ENCODE measurements at regions not wholly inside any gene's neighbourhood (a gene's known extent, or its start where the extent isn't known, plus 50 kb on each side); places are given as distances from the start of the nearest gene placed in this dataset.

DNA sequence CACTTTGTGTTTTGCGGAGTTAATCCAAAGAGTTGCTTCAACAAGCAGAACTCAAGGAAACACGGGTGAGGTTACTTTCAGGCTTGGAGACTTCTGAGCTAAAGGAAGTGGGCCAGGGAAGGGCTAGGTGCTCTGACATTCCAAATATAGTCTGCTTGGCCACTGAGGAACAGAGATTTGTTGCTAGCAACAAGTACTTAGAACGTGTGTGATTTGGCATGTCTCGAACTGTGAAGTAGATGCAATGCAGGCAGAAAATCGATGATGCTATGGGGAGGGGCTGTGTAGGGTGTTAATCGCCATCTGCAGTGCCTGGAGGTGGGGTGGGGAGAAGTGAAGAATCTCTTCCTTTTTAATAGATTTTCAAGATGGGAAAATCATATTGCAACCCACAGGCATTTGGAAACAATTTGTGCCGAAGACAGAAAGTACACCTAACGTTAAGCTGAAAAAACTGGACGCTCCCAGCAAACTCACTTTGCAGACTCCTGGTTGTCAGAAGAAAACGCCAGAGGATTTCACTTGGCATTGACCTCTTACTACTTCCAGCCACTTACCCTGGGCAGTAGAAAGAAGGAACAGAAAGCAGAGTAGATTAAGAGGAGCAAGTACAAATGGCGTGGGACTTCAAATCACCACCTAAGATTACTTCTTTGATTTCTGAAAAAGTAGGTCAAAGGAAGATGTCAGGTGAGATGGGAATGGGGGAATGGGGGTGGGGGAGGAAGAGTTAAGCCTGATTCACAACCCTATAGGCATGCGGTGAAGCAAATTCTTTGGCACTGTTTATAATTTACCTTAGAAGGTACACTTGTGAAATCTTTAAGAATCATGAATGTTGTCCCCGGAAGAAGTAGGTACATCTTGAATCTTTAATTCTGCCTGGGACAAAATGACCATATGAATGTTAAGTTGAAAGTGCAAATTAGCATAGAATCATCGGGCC, 314.1 kb downstream of the CD83 start:
- no peak for DNase-seq (ENCODE audit: low spot score)

DNA sequence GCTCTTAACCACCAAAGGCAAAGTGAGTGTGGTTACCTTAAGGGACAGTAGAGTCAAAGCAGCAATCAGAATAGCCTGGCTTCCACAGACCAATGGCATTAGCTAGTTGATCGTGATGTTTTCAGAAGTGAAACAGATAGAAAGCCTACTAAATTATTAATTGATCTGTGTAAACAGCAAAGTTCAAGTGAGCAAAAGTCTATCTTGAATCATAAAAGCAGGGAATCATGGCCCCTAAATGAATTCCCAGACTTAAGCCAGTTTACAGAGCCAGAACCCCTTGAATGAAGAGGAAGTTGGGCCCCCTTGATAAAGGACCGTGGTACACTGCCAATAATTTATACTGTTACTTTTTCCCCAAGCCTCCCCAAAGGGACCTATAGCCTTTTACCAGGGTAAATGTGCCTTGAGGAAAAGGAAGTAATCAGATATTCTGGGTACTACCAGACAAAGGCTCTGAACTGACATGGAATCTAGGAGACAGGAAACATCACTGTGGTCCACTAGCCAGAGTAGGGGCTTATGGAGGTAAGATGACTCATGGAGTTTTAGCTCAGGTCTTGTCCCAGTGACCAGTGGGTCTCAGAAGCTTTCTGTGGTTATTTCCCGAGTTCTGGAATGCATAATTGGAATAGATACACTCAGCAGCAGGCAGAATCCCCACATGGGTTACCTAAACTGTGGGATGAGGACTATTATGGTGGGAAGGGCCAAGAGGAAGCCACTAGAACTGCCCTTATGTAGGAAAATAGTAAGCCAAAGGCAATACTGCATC, 317.5 kb downstream of the CD83 start:
- no peak for DNase-seq (ENCODE audit: low spot score)

DNA sequence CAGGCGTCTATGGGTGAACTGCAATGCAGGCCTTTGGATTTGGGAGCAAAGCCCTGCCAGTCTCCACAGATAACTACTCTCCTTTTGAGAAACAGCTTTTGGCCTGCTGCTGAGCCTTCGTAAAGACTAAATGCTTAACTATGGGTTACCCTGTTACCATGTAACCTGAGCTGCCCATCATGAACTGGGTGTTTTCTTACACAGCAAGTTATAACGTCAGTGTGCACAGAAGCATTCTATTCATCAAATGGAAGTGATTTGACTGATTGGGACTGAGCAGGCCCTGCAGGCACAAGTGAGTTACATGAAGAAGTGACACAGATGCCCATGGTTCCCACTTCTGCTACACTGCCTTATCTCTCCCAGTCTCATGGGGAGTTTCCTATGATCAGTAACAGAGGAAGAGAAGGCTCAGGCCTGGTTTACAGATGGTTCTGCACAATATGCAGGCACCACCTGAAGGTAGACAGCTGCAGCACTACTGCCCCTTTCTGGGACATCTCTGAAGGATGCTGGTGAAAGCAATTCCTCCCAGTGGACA, 319.1 kb downstream of the CD83 start:
- no peak for DNase-seq (ENCODE audit: low spot score)

DNA sequence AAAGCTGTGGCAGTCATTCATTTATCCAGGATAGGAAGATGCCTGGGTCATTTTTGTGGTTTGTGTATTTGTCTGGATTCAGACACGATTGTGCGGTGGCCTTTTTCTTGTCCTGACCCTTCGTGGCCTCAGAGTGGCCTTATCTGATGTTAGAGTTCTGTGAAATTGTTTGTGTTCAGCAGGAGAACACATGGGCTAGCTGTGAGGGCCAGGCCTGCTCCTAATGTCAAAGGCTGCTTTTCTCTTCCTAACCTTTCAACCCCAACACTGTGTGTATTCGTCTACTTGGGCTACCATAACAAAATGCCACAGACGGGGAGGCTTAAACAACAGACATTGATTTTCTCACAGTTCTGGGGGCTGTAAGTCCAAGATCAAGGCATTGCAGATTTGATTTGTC, 321.8 kb downstream of the CD83 start:
- DNase-seq (ENCODE audit: low spot score), result no peak

DNA sequence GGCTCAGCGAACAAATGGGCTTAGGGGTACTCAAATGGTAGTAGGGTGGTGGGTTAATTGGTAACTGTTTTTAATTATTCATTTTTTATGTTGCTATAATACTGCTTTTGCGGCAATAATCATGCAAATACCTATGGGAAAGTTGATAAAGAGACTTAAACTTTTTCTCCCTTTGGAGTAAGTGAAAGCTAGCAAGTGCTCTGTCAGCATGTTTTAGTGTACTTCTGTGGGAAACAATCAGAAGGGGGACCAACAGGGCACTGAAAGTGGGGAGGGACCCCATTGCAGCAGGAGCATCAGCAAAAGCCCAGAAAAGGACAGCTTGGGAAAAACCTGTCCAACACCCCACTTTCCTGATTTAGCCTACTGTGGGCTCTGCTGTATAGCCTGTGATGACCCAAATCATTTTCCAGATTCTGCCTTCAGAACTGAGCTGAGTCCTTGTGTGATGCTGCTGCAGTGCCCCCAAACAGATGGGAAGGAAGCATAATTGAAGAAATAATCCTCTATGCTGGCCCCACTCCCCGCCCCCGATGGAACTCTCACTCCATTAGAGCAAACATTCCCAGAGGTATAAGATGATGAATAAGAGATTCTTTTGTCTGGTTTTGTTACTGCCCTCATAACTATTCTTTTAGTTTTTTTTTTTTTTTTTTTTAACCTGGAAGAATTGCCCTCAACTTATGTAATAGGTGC, 322.8 kb downstream of the CD83 start:
- DNase-seq (ENCODE audit: low spot score), result no peak

DNA sequence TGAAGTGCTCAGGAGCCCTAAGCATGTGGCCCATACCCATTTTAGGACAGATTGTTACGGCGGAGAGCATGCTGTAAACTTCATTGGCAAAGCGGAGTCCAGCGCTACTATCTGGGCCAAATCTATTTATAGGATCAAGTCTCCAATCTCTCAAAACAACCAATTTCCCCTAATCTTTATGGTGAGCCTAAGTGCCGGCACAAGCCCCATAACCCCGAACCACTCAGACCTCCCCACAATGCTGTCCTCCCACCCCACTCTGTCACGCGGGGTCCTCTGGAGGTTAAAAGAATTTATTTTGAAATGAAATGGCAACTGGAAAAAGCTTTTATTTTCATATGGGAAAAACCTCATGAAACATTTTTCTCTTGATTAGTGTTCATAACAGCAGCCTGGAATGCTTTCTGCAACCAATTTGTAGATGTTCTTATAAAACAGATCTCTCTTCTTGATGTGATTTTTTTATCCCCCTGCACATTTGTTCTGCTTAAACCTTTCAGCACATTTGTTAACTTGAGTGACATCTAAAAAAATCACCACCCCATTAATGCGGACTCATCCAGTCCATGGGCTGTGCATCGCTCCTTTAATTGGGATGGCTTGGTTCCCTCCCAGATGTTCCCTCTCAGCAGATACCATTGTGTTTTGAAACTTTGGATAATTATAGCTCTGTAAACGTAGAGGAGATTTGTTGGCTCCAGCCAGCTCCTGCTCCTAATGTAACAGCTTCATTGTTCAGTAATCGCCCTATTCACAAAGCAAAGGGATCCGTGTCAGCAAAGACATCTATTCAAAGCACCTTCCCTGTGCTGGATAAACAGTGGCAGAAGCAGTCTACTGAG, 323.6 kb downstream of the CD83 start:
- DNase-seq (ENCODE audit: low spot score), result no peak

DNA sequence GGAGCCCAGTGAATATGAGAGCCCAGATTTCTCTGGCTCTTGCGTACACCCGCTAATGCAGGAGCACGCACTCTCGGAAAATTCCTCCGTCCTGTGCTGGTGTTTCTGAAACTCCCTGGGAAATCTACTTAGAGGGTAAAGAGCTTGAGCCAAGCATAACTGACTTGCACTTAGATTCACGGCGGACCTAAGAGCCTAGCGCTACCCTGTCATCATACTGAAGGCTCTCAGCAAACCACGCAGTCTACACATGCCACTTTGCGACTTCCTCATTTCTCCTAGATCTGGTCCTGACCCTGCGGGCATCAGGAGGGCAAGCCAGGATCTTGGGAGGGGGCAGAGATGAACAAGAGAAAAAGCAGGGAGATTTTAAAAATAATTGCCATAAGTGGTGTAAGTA, 324.7 kb downstream of the CD83 start:
- no peak for DNase-seq (ENCODE audit: low spot score)

DNA sequence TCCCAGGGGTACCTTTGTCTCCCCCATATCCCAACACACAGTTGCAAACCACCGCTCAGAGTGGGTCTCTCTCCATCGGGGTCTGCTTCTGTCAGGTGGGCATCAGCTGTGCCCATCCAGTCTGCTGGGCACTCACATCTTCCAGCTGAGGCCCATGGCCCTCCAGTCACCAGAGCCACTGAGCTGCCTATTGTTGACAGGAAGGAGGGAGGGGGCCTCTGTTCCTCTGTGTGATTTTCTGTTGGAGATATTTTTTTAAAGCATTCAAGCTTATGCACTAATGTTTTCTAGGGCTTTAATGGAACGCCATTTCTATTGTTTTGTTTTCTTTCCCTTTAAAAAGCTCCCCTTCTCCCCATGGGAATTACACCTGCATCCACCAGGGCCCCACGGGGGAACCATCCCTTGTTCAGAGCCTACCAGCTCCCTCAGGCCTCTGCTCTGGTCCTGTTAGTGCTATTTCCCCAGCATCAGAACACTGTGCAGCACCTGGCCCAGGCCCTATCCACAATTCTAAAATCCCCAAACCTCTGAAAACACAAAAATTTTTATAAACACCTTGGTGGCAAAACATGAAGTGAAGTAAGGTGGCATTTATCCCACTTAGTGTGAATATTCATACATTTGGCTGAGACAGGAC, 326.2 kb downstream of the CD83 start:
- no peak for DNase-seq (ENCODE audit: low spot score)

DNA sequence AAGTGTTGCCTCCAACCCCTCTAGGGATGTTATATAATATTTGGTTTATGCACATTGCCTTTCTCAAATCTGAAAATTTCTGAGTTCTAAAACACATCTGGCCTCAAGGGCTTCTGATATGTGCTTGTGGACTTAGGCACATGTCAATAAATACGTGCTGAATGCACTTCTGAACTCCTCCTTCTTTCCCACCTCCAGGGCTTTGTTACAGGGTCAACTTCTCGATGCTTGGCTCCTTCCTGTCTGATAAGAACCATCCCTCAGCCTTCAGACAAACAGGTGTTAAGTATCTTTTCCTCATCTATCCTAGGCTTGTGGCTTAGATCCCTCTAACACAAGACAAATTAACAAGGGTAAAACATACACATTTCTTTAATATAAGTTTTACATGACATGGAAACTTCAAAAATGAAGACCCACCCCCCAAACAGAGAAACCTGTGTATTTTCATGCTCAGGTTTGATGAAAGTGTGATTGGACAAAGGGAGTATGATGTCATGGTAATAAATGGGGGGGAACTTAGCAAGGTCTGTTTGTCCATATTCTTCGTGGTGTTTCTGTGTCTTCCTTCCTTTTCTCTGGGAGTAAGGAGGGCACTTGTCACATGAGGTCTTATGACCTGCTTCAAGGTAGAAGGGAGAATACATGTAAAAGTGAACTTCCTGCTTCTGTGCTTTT, 326.9 kb downstream of the CD83 start:
- DNase-seq (ENCODE audit: low spot score), result no peak

DNA sequence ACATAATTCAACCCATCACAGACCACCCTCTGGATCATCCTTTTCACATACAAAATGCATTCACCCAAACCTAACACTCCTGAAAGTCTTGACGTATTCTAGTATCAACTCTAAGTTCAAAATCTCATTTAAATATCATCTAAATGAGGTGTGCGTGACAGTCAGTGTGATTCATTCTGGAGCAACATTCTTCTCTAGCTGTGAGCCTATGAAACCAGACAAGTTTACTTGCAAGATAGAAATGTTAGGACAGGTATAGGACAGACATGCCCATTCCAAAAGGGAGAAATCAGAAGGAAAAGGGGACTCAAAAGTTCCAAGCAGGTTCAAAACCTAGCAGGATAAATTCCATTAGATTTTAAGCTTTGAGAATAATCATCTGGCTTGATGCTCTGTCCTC, 329.7 kb downstream of the CD83 start:
- no peak for DNase-seq (ENCODE audit: low spot score)

DNA sequence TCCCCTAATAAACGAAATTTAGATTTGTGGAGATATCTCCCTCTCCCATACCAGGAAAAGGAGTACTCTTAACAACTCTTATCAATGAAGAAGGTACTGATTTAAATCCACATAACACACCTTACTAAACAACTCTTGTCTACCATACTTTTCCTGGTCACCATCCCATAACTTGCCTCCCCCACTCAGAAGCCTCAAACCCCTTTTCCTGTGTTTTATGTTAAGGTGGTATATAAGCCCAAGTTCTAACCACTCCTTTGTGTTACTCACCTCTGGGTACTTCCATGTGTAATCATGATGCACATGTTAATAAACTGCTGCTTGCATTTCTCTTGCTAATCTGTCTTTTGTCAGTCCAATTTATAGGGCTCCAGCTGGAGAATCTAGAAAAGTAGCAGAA, 330.7 kb downstream of the CD83 start:
- no peak for DNase-seq (ENCODE audit: low spot score)

DNA sequence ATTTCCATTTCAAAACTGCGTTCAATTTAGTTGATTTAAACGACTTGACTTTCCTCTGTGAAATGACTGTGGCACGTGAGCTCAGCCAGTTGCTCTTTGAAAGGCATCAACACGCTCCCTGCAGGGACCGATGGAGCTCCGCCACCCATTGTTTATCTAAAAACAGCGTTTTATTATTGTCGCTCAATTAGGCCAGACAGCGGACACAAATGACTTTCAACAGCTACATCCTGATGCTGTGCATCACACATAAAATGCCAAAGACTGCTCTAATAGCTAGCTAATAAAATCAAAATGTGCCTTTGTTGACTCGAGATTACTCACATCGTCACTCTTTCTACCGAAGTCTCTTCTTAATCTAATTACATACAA, 332.5 kb downstream of the CD83 start:
- no peak for DNase-seq (ENCODE audit: low spot score)

DNA sequence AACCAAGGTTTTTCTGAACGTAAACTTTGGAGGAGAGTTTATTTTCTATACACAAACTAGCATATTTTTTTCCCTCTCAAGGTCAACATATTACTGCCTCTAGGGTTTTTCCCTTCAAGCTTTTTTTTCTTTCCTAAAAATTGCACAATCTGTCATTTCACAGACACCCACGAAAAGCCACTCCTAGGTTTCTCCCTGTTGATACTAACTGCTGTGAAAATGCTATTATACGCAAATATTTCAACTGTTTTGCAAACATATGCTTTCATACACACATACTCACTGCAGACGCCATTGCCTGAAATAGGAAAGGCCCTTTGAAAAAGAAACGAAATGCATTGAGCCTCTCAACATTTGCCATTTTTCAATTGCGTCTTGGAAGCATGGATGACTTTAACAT, 333.0 kb downstream of the CD83 start:
- DNase-seq (ENCODE audit: low spot score), result no peak

DNA sequence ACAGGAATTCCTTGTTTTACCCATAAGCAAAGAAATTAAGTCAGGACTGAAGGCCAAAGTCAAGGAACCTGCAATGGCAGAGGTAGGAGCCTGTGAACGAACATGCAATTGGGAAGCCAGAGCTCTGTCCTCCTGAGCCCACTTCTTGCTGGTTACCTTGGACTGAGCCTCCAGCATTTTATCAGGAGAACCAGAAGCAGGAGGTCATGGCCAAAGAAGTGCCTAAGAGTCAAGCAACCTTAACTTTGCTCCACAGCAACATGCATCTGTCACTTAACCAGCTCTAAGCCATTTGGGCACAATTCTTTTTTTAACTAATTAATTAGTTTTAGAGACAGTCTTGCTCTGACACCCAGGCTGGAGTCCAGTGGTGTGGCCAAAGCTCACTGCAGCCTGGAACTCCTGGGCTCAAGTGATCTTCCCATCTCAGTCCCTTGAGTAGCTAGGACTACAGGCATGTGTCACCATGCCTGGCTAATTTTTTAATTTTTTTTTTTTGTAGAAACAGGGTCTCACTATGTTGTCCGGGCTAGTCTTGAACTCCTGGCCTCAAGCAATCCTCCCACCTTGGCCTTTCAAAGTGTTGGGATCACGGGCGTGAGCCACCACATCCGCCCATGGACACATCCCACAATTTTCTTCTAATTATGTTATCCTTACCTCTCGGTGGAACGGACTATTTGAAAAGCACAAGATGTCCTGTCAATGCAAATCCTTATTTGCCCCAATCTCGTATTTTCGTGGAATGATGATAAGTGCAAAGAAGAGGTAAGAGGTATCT, 334.2 kb downstream of the CD83 start:
- no peak for DNase-seq (ENCODE audit: low spot score)

DNA sequence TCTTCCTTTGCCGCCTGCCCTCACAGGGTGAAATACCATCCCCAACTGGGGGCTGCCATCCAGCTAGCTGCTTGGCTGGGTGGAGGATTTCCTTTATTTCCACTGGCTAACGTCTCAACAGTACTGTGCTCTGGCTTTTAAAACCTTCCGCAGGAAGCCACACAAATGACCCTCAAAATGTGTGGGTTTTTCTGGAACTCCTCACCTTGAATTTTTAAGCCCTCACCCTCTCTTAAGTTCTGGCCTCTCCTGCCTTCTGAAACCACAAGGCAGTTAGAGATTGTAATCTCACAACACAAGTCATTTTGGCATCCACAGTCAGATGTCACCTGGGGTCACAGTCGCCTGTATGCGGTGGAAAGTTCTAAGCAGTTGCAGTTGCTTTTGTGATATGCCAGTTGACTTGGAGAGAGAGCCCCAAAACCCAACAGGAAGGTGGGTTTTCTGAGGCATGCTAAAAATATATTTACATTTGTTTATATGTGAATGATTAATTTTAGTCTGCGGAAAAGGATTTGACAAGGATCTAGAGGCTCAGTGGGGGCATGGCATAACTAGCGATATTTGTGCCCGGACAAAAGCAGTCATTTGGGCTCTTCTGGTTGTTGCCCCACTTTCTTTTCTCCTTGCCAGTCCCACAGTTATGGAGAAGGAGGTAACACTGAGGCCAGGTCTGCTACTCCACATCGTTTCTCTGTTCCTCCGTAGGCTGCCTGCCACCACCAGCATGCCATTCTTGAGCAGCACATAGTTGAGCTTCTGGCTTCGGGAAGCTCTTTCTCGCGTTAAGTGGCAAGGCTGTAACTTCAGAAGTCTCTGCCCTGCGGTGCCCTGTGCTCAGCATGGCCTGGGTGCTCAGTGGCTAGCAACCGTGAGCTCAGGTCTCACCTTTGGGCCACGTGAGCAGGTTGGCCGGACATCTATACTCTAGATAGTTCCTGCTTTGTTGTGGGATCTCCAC, 335.3 kb downstream of the CD83 start:
- DNase-seq (ENCODE audit: low spot score), result no peak

DNA sequence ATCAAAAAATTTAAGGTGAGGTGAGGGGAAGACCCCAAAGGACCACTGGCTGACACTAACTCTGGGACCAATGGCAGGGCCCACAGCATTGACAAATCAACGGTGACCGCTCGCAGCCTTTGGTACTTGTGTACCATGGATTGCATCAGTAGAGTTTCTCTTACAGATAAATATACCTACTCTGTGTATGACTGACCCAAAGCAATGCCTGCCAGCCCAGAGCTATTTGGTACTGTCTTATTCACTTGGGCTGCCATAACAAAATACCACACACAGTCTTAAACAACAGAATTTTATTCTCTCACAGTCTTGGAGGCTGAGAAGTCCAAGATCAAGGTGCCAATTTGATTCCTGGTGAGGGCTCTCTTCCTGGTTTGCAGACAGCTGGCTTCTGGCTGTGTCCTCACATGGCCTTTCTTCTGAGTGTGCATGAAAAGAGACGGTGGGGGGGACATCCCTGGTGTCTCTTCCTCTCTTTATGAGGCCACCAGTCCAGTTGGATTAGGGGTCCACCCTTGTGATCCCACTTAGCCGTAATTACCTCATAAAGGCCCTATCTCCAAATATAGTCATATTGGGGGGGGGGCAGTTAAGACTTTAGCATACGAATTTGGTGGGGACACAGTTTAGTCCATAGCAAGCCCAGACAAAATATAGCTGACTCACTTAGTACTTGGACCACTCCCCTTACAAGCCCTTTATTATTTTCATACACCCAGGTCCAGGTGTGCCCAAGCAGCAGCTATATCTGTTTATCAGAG, 336.3 kb downstream of the CD83 start:
- no peak for DNase-seq (ENCODE audit: low spot score)

DNA sequence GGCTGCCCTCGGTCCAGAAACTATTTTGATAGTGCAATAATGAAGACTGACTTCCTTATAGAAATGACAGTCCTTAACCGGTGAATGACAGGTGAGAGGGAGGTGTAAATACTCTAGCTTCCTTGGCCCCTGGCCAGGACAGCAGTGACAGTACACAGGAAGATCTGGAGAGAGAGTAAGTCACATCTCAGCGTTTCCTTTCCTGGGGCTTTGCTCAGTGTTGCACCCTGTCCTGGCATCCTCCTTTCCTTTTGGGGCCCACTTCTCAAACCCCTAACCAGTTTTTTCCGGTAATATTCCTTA, 336.9 kb downstream of the CD83 start:
- DNase-seq (ENCODE audit: low spot score), result no peak

DNA sequence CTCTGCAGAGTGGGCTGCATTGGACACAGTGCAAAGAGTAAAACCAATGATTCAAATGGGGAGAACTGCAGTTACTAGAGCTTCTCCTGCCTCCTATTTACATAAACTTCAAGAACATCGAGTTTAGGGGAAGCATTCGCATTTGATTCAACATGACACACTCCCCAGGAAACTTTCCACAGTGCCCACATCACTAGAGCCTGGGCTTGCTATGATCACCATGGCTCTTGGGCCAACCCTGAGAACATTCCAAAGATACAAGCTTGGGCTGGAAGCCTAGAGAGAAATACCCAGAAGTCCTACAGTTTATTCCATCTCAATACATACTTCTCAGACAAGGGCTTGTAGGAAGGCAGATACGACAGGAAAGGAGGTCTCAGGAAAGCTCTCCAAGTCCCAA, 337.9 kb downstream of the CD83 start:
- DNase-seq (ENCODE audit: low spot score), result no peak
